GM18861 (cell line): ENCODE measurements at regions not wholly inside any gene's neighbourhood (a gene's known extent, or its start where the extent isn't known, plus 50 kb on each side); places are given as distances from the start of the nearest gene placed in this dataset.

Experiments used
- ATAC-seq: cut with Tn5 transposase; IDR thresholded peaks from one replicate; pipeline ENCODE4 v1.9.1; 2021; ENCODE audit not compliant: unreplicated experiment

DNA sequence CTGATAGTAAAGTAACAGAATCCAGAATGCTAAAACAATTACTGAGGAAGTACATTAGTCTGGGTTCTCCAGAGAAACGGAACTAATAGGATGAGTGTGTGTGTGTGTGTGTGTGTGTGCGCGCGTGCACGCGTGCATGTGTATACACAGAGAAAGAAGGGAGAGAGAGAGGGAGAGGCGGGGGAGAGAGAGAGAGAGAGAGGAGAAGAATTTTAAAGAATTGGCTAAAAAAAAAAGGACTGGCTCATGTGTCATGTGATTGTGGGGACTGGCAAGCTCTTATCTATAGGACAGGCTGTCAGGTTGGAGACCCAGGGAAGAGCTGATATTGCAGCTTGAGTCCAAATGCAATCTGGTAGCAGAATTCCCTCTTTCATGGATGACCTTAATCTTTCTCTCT lies 976.2 kb upstream of the CDH2 start:
- no peak for ATAC-seq

DNA sequence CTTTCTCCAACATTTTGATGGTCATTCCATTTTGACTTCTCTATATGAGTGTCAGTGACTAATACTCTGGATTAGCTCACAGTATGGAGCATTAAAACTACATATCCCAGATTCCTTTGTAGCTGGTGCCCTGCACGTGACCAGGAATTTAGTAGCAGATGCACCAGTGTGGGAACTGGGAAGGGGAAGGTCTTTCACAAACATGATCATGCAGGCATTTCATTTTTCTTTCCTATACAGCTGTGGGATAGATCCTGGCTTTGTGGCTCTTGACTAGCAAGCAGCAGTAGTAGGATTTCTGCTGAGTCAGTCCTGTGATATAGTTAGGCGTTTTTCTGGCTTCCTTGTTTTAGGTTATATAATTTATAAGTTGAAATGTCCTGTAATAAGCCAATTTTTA lies 971.0 kb upstream of the CDH2 start:
- no peak for ATAC-seq

DNA sequence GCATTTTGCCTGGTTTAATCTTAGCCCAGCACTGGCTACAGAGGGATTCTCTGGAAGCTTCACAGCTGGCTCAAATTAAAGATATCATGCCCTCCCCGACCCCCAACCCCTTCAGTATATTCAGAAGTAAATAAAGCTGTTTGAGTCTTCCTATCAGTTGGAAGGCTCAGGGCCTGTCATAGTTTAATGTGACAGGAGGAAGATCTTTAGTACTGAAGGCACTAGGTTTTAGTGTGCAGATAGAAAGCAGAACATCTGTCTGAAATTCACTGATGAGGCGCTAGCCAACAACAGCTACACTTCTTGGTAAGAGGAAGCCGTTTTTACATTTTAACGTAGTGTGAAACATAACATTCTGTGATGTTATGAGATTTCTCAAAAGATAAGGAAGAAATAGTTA lies 969.1 kb upstream of the CDH2 start:
- ATAC-seq, result no peak

DNA sequence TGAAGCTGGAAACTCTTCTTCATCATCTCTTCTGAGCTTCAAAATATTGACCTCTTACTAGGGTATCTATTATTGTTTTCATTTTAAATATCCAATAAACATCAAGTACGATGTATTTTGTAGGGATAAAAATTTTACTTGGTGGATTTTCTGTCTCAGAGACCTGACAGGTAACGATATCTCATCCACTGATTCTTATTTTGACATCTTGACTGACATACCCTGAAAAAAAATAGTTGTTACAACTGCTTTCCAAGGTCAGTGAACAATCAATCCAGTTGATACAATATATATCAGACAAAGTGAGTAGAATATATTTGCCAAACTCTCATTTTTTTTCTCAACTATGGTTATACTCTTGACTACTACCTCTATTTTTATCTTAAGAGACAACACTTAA lies 963.7 kb upstream of the CDH2 start:
- ATAC-seq, result no peak

DNA sequence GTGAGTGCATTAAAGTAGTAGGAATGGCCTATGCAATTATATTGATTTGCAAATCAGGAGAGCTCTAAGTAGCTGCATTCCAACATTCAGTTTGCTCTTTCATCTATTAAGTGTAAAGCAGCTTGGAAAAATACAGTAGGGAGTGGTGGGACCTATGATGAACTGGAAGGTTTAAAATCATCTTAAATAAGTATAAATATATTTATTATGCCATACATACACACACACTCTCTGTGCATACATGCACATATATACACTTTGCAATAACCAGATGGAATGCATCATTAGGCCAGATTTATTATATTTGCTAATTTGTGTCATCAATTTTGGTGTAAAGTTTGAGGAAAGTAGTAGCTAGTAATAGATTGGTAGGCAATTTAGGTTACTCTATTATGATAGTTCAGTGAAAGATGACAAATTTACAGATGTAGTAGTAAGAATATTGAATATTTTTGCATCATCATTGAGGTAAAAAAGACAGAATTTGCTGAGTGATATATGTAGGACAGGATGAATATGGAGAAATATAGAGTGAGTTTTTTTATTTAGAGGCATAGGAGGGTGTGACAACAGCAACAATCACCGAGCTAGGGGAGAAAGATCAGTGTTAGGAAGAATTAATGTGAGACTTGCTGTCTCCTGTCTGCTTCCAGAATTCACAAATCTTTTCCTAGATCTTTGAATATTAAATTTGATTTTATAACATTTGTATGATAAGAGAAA lies 961.0 kb upstream of the CDH2 start:
- ATAC-seq, result no peak

DNA sequence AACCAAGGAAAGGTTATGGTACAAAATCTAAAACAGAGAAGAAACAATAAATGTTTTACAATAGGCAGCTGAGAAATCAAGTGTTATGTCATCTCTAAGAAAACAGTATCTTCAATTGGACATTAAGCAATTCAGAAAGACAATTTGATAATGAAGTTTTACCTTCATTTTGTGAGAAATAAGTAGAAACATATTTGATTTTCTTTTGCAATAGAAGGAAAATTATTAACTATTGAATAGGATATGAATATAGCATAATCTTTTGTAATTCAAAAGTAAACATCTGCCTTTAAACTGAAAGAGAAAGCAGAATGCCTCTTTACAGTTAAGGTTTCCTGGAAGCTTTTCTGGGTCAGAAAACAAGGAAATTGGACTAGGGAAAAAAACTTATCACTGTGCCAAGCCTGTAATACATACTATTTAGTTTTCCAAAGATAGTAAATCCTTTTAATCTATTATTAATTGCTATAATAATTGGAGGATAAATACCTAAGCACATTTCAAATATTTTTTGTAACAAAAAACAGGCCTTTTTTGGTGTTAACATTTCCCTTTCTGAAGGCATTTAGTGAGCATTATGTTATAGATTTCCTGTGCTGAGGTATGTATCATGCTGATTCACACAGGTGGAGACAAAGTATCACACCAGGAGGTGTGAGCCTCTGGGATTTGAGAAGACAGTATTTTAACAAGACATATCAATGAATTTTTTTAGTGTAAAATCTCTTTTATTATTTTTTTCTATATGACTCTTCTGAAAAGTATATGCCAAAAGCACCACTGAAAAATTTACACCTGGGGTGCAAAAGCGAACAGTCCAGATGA lies 947.0 kb upstream of the CDH2 start:
- no peak for ATAC-seq

DNA sequence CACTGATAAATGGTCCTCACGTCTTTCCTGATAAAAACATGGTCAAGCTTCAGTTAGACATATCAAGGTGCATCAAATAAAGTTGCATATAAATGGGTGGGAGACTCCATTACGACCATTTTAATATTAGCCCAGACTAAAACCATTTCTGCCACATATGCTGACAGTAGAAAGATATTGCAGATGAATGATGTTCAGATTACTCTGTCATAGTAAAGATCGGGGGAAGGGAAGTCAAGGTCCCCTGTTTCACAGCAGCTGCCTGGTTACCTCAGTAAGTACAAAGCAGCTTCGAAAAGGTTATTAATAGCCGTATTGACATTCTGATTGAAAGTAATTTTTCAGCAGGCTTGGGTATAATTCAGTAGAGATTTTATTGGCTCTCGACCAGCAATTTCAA lies 927.7 kb upstream of the CDH2 start:
- no peak for ATAC-seq

DNA sequence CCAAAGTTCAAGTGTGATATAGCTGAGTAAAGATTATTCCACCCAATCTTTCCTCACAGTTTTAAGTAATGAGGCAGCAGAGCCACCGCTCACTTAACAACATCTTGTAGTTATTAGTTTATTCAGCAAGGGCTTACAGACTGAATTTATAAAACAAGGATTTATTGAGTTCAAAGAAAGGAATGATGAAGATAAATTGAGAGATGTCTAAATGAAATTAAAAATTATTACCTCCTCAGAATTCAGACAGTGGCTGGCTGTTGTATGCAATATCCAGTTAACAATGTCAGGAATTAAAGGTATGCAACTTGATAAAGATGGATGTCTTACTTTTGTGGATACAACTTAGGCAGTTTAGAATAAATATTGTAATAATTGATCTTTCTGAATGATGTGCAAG lies 927.3 kb upstream of the CDH2 start:
- ATAC-seq, result no peak

DNA sequence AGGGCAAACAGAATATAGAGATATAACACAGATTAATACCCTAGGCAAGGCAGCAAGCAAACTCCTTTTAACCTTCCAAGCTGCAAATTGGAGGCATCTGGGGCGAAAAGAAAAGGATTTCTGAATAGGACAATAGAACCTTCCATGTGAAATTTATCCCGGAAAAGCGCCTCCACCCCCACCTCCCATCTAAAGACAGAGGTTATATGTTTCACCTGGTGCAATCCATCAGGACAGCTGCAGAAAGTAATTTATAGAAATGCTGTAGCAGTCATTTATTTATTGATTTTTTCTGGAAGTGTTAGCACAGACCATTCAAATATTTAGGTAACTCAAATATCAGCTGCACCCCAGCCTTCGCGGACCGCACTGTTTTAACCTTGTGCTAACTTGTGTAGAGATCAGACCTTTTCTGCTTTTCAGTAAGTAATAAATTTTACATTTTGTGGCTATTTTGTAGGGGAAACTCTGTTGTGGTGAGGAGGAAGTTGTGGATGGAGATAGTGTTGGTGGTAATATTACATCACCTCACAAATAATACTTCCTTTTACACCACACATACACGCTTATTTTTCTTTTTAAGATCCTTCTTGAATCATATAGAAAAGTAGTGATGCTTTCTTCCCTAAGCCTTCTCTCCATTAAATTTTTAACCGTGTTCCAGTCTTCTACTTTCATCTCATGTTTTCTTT lies 919.3 kb upstream of the CDH2 start:
- ATAC-seq, result no peak

DNA sequence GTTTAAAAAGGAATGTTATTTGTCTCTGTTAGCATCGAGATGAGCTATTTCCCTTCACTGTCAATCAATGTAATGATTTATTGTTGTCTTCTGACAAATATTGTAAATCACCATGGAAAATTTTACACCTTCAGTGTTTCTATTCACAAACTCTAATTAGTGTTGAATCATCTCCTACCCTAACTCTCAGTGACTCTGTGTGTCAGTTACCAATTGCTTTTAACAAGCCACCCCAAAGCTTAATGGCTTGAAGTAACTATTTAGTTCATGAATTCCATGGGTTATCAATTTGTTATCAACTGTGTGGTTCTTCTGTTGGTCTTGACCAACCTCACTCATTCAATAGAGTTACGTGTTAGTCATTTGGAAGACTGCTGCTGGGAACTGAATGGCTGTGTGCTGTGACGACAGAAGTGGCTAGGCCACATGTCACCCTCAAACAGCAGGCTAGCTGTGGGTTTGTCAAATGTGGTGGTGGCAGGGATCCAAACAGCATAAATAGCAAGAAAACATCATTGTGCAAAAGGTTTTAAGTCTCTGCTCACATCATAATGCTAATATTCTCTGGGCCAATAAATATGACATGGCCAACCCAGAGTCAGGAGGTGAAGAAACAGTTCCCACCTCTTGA lies 910.8 kb upstream of the CDH2 start:
- no peak for ATAC-seq

DNA sequence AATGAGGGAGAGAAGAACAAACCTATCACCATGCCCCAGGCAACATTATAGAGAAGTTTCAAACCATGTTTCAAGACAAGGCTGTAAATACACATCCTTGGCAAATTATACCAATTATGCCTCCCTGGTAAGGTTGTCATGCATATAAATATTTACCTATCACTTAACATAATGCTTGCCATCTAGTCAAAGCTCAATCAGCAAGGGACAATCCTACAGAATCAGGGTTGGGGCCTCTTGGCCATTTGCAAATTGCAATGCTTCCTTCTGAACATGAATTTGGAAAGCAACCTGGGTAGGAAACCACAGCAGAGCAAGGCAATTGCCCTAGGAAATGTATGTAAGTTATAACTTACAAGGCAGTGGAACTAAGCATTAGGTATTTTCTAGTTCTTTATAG lies 907.2 kb upstream of the CDH2 start:
- no peak for ATAC-seq

DNA sequence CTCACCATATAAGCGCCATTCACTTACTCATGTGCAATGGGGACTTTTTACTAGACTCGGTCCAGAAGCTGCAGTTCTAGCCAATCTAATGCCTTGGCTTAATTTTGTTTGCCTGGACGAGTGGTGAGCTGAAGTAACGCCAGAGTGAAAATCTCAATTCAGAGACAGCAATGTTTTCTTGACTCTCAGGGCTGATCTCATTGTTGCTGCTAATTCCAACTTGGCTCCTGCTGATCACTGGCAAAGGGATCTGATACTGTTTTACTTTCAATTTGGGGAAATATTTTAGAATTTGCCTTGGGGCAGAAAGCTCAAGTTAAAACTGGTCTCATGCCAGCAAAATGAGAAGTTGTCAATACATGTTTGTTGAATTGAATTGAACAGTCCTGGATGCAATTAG lies 906.6 kb upstream of the CDH2 start:
- ATAC-seq, result no peak

DNA sequence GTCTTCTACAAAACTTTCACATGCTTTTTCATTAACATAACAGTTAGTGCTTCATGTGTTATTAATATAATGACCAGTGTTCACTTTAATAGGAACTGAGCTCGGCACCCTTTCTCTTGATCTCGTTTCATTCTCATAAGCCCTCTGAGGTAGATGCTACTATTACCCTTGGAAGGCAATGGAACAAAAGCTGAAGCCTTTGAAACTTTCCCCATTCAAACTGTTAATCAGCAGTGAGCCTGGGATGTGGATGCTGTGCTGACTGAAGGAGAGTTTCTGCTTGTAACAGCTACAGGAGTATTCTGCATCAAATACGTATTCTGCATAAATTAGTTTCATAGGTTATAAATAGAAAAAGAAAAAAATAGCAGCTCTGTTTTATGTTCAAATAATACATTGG lies 904.0 kb upstream of the CDH2 start:
- no peak for ATAC-seq

DNA sequence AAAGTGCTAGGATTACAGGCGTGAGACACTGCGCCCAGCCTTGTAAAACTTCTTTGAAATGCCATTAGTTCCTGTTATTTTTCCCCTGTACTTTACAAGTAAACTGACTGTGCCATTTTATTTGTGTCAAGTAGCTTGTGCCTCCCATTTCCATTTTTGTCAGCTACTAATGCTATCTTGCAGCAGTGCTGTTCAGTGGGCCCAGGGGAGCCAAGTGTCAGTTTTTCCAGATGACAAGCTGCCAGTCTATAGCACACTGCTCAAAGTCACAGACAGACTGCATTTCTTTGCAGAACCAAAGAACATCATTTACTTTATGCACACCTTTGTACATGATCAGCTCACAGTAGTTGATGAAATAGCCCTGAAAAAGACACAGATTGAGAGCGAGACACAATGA lies 901.3 kb upstream of the CDH2 start:
- ATAC-seq, result no peak

DNA sequence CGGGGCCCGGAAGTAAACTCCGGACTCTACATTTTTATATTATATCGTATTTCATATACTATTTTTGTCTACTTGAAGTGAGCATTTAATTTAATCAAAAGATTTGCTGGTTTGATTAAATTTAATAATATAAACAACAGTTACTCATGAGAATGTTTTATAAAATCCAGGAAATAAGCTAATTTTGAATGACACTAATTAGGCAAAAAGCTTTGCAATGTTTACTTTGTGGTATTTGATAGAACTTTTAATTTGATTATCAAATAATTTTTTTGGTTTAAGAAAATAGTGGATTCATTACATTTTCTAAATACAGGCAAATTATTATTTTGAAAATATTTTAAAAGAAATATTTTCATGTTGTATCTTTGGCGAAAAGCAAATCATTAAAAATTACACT lies 900.4 kb upstream of the CDH2 start:
- no peak for ATAC-seq

DNA sequence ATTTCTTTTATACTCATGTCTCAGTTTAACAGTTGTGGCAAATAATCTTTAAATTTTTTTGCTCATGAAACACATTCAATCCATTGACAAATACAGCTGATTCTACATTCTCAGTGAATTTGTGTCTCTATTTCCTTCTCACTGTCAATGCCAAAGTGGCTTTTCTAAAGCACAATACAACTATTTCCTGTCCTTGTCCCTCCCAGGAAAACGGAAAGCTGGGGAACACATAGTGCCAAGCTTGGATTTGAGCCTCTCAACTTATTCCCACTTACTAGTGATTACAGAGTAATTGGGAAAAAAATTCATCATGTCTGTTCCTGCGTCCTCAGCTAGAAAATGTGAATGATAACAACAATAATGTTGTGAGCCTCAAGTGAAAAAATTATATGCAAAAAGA lies 899.7 kb upstream of the CDH2 start:
- no peak for ATAC-seq

DNA sequence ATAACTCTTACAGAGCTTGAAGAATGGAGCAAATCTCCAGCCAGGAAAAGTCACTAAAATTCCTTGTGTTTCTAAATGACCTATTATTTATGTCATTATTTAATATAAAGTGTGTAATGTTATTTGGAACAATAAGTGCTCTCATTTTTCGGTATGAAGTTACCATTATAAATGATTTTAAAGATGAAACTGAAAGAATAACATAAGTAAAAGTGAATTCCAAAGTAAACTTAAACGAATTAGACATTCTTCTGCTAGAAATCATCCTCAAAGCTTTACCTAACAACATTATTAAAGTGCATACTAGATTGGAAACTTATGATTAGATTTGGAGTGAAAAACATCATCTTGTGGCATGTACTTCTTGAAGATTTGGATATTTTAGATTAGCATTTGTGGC lies 897.2 kb upstream of the CDH2 start:
- no peak for ATAC-seq

DNA sequence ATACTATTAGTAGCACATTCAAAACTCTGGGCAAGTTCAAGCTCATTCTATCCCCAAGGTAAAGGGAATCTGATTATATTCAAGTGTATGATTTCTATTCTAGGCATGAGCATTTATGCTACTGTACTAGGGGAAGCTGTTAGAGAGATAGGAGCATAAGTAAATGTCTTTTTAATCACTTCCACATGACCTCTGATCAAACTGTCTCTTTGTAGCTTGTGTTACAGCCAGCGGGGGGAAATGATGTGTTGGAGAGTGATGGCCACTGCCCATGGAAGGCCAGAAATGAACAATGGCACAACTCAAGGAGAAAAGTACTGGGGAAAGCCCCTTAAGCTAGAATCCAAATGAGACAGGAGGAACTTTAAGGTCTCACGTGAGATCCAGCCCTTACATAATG lies 894.9 kb upstream of the CDH2 start:
- no peak for ATAC-seq

DNA sequence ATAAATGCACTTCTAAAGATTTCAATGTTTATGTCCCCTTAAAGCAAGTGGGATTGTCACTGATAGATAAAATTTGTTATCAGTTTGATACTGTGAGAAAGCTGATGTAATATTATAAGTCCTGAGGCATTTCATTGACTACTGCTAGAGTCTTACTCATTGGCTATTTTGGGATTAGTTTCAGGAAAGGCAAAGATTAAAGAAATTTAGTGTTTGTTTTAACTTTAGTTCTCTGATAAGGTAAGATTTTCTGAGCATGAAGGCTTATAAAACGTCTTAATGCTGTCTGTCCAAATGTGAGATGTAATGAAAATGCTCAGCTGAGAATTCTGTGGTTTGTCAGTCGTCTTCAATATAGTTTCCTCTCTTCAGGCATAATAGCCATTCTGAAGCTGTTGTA lies 886.4 kb upstream of the CDH2 start:
- ATAC-seq, result no peak

DNA sequence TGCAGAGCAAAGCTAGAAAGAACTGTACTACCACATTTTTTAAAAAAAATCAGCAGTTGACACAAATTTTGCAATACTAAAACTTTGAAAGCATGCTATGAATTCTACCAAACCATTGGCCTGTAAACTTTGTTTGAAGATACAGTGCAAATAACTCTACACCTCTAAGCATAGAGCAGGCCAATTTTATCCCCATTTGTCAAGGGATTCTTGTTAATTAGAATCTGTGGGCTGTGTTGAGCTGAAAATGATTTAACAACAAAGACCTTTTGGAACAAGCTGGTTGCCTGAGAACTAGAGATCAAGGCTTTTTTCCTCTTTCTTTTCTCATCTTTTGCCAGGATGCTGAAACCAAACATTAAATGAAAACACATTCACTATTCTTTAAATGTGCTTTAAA lies 886.0 kb upstream of the CDH2 start:
- no peak for ATAC-seq

DNA sequence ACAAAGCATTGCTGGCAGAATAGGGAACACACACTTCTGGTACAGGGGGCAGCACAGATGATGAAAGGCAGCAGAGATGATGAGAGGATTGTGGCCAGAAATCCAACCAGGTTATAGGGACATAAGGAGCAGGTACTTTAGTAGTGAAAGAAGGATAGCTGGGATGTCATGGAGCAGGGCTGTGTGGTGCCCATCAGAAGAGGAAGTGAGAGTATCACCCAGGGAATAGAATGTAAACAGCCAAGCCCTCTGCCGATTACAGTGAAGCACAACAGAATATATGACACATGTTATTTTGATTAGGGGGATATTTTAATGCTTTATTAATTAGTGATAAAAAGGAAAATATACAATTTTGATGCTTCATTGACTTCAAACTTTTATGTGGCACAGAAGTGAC lies 883.4 kb upstream of the CDH2 start:
- no peak for ATAC-seq

DNA sequence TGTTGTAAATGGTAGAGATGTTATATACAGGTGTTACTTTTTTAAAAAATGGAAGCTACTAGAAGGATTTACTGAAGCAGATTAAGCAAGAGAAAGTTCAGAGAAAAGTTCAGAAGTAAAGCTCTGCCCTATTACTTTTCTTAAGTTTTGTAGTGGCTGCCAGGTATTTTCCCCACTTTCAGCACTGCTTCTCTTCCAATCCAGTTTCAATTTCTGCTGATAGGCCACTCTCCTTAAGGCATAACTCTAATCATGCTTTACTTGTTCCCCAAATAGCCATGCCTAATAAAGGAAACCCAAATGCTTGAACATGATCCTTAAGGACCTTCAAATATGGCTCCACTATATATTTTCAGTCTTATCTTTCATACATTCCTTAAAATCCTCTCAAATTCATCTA lies 880.8 kb upstream of the CDH2 start:
- ATAC-seq, result no peak
